Effector CD4-positive, alpha-beta T cell (primary cell): ENCODE measurements at regions not wholly inside any gene's neighbourhood (a gene's known extent, or its start where the extent isn't known, plus 50 kb on each side); places are given as distances from the start of the nearest gene placed in this dataset.

ENCODE experiments used
- DNase-seq: peaks from one replicate; pipeline ENCODE4 v3.0.0-alpha.2; 2020

- no peak for DNase-seq
Observed at GRCh38 chr19:29400917-29401711, 124.7 kb upstream of the VSTM2B start.

- DNase-seq, result no peak
Observed at GRCh38 chr19:29401712-29402421, 123.9 kb upstream of the VSTM2B start.

- DNase-seq, result no peak
Observed at GRCh38 chr19:29402563-29402962, 123.2 kb upstream of the VSTM2B start.

- DNase-seq, result no peak
Observed at GRCh38 chr19:29404015-29404414, 121.8 kb upstream of the VSTM2B start.

GRCh38 chr19:29404951-29405727 is 120.7 kb upstream of the VSTM2B start:
- DNase-seq, result no peak

- no peak for DNase-seq
Observed at GRCh38 chr19:29405728-29405995, 120.1 kb upstream of the VSTM2B start.

GRCh38 chr19:29409076-29409862 is 116.5 kb upstream of the VSTM2B start:
- DNase-seq, result no peak

- no peak for DNase-seq
Observed at GRCh38 chr19:29410601-29411000, 115.2 kb upstream of the VSTM2B start.

GRCh38 chr19:29411113-29411581 is 114.6 kb upstream of the VSTM2B start:
- no peak for DNase-seq

- no peak for DNase-seq
Observed at GRCh38 chr19:29413435-29413834, 112.4 kb upstream of the VSTM2B start.

- DNase-seq, result no peak
Observed at GRCh38 chr19:29415507-29415906, 110.3 kb upstream of the VSTM2B start.

- no peak for DNase-seq
Observed at GRCh38 chr19:29417048-29417447, 108.7 kb upstream of the VSTM2B start.

- DNase-seq, result no peak
Observed at GRCh38 chr19:29418201-29418600, 107.6 kb upstream of the VSTM2B start.

- DNase-seq, result no peak
Observed at GRCh38 chr19:29420065-29420464, 105.7 kb upstream of the VSTM2B start.

GRCh38 chr19:29420482-29421195 is 105.2 kb upstream of the VSTM2B start:
- no peak for DNase-seq

- DNase-seq, result no peak
Observed at GRCh38 chr19:29421196-29421545, 104.6 kb upstream of the VSTM2B start.

- DNase-seq, result no peak
Observed at GRCh38 chr19:29422047-29422446, 103.7 kb upstream of the VSTM2B start.

GRCh38 chr19:29422486-29423085 is 103.2 kb upstream of the VSTM2B start:
- no peak for DNase-seq

GRCh38 chr19:29428071-29428470 is 97.7 kb upstream of the VSTM2B start:
- DNase-seq, result no peak

- DNase-seq, result no peak
Observed at GRCh38 chr19:29429021-29429420, 96.8 kb upstream of the VSTM2B start.

- no peak for DNase-seq
Observed at GRCh38 chr19:29429581-29429980, 96.2 kb upstream of the VSTM2B start.

GRCh38 chr19:29431332-29431731 is 94.5 kb upstream of the VSTM2B start:
- no peak for DNase-seq
